ENCODE measurements at regions not wholly inside any gene's neighbourhood (a gene's known extent, or its start where the extent isn't known, plus 50 kb on each side); places are given as distances from the start of the nearest gene placed in this dataset.
"Not testable (repeated sequence)": the region's sequence is repeated elsewhere in the genome, so short reads cannot be mapped to it uniquely, and the experiment has no call there.

- TF ChIP-seq CTCF (conservative IDR thresholded peaks at IDR 0.05): no peak
- H3K27ac ChIP-seq: no peak overlapping the region
Observed at GRCh38 chr17:53217311-53217710, 605.4 kb upstream of the KIF2B start.

GRCh38 chr17:53208935-53209334 is 613.8 kb upstream of the KIF2B start:
- not testable (repeated sequence) for H3K27ac ChIP-seq

- H3K27ac ChIP-seq: no peak overlapping the region
- TF ChIP-seq CTCF (conservative IDR thresholded peaks at IDR 0.05): no peak
Observed at GRCh38 chr17:53193044-53193443, 629.7 kb upstream of the KIF2B start.

- TF ChIP-seq CTCF (conservative IDR thresholded peaks at IDR 0.05): peak; percentile 51
- no peak overlapping the region for H3K27ac ChIP-seq
Observed at GRCh38 chr17:53191878-53192277, 630.8 kb upstream of the KIF2B start.

GRCh38 chr17:53186001-53186400 is 636.7 kb upstream of the KIF2B start:
- H3K27ac ChIP-seq: no peak overlapping the region
- TF ChIP-seq CTCF (conservative IDR thresholded peaks at IDR 0.05): no peak

GRCh38 chr17:53176629-53177028 is 646.1 kb upstream of the KIF2B start:
- TF ChIP-seq CTCF (conservative IDR thresholded peaks at IDR 0.05): no peak

GRCh38 chr17:53168413-53168812 is 654.3 kb upstream of the KIF2B start:
- no peak overlapping the region for H3K27ac ChIP-seq
- TF ChIP-seq CTCF (conservative IDR thresholded peaks at IDR 0.05): no peak

More at GRCh38 chr17:53176629-53177028, 646.1 kb upstream of the KIF2B start:
- H3K27ac ChIP-seq: no peak overlapping the region

GRCh38 chr17:53166731-53167130 is 656.0 kb upstream of the KIF2B start:
- no peak overlapping the region for H3K27ac ChIP-seq
- TF ChIP-seq CTCF (conservative IDR thresholded peaks at IDR 0.05): no peak
